ENCODE measurements at regions not wholly inside any gene's neighbourhood (a gene's known extent, or its start where the extent isn't known, plus 50 kb on each side); places are given as distances from the start of the nearest gene placed in this dataset.
A peak's percentile ranks its signal among the peaks of the same experiment; 100 is the strongest.
"Not testable (repeated sequence)": the region's sequence is repeated elsewhere in the genome, so short reads cannot be mapped to it uniquely, and the experiment has no call there.

DNA sequence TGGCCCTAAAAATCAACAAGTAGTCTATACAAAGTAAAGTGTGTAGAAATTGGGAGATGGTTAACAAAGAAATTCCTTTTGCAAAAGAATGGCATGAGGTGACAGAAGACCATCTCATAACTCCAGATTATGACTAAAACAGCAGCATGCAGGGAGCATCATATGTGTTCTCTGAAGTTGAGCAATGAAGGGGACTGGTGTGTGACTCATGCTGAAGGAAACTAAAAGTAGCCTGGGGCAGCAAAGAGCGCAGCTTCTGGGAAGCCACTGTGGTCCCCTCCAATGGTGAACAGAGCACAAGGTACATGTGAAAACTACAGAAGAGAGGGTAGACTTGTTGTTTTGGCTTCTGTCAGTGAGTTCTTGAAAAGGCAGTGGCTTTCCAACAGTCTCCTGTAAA, 133.4 kb downstream of the MACC1 start:
- no peak for DNase-seq (ENCODE audit: low spot score)

DNA sequence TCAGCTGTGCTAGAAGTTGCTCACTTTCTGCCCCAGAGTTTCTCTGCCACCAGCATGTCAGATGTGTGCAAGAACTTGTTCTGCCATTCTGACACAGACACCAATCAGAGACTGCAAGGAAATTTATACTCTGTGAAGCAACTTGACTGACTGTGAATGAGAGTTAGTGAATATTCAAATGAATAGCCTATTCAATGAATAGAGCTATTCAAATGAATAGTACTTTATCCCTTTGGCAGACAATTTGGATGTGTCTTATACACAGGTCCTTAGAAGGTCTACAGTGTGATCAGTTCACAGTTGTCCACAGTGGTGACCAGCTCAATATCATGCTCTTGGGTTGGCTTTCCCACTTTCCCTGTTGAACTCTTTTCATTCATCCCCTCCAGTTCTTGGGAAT, 138.1 kb downstream of the MACC1 start:
- DNase-seq (ENCODE audit: low spot score): no peak

DNA sequence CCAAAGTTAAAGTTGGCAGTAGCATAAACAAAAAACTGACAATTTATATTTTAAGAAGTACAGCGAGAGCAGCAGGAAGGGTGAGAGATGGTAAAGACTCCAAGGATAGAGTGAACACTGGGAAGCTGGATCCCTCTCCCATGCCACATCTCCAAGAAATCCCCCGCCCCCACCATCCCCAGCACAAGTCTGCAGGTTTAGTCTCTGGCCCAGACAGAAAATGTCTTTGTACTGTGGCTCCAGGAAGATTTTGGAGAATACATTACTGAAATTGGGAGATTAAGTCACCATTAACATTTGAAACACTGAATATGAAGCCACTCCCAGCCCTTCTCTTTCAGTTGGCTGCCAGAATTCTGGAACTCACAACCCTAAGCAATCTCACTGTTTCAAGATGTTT, 140.3 kb downstream of the MACC1 start:
- DNase-seq (ENCODE audit: low spot score): no peak

DNA sequence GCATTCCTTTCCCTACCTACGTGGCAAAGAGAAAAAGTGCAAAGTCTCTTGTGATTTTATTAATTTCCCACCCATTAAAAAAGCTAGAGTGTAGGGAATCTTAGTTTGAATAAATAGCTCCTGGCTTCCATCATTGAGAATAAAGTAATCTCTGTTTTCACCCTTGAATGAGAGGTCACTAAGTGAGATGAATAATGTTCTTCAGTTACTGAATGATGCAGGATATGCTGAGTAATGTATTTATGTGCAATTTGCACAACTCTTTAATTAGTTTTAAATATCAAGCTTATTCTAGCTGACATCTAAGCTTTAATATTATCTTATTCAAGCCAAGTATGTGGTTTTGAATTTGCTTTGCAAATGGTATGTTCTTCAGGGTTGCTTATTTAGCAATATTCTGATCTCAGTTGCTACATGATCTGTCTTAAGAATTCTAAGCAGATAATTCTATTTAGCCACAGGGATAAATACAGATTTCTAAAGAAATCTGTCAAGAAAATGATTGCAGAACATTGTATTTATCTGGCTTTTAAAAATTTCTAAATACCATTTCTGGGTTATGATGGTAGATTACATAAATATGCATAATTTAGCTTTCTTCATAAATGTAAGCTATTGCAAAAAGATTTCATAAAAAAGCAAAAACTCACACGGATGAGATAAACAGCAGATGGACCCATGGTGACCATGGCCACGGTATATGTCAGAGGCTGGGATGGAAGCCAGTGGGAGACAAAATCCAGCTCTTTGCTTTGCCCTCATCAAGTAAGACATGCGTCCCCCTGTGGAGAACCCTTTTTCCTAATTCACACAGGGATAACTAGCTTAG, 141.0 kb downstream of the MACC1 start:
- no peak for DNase-seq (ENCODE audit: low spot score)

DNA sequence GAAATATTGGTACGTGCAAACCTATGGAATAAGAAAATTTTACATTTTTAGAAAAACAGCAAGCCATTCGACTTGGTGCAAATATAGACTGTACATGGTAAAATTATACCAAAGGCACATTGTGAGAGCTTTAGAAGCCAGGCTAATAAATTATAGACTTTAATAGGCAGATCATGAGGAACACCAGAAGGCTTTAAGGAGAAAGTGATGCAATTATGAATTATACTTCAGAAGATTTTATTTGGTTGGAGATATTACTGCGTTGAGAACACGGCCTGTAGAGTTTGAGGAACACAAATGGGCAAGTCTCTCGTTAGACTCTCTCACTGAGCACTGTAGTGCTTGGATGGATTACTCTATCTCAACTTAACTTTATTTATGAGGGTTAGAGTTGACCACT, 141.7 kb downstream of the MACC1 start:
- DNase-seq (ENCODE audit: low spot score): no peak

DNA sequence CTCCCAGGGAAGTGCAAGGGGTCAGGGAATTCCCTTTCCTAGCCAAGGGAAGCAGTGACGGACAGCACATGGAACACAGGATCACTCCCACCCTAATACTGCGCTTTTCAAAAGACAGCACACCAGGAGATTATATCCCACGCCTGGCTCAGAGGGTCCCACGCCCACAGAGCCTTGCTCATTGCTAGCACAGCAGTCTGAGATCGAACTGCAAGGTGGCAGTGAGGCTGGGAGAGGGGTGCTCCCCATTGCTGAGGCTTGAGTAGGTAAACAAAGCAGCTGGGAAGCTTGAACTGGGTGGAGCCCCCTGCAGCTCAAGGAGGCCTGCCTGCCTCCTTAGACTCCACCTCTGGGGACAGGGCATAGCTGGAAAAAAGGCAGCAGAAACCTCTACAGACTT, 149.2 kb downstream of the MACC1 start:
- DNase-seq (ENCODE audit: low spot score): not testable (repeated sequence)

DNA sequence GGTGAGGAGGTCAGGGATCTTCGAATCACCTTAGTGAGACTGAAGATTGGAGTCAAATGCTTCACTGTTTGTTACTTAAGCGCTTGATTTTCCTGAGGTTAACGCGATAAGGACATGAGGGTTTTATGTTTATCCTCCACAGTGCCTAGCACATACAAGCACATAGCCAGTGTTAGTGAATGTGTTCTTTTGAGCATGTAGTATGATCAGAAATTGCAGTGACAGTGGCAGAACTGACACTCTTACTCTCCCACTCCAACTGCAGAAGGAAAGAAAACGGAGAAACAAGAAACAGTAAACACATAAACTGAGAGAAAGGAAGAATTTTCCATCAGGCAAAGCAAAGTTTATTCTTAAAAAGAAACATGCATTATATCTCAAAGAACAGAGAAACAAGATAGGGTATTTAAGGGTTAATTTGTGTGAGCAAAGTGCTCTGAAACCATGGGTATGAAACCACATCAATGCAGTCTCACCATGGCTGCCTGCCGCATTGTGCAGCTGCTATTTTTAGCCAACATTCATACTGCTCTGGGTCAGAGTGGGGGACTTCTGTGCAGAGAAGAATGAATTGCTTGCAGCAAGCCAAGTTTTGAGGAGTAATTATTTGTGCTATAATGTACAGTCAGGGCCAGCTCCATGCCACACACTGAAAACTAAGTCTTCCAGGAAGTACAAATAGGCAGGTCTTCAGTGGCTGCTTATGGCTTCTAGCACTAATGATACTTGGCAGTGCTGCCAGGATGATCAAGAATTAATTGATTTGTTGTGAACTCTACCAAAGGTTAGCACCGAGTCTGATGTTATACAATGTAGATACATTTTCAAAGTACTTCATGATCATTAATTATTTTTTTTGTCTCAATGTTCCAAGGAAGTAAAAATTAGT, 152.0 kb downstream of the MACC1 start:
- peak; percentile 45 for DNase-seq (ENCODE audit: low spot score)

DNA sequence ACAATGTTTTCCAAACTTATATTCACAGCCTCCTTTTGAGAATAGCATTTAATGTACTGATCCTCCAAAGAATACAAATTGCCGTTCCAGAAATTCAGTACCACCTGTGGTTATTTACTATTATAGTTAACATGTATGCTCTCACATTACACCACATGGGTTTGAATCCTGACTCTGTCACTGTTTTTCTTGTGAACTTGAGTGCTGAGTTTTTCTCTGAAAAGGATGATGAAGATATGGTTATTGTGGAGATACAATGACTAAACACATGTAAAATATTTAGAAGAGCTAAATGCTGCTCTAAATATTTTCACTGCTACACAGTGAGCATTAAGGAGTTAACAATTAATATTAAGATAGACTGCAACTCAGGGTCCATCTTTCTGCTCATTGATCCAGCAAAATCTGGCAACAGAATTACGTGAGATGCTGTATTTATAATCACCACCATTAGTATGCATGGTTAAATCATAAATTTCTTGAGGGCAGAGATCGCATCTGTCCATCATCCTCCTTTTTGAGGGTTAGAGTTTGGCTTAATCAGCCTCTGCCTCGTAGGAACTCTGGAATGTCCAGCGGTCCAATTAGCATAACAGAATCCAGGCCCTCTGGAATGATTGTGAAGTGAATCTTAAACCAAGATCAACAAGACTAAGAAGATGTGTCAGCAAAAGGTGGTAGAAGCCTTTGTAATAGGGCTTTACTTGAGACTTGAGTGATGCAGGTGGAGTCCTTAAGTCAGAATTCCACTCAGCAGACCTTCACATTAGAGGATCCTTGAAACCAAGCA, 152.8 kb downstream of the MACC1 start:
- DNase-seq (ENCODE audit: low spot score): no peak

DNA sequence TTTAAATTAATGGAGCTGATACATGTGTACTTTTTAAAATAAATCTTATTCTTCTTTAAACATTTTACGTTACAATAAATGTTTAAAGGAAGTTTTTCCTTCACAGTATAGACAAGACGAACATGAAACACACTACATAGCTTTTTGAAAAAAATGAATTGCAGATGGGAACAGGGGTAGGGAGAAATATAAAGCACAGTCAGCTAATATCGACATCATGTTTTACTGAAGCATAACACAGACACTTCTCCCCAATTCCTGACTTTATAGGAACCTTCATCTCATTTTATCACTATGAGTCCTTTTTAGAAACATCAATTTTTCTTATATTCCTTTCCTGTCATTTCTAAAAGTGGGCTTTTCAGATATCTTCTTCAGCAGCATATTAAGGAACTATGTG, 153.5 kb downstream of the MACC1 start:
- DNase-seq (ENCODE audit: low spot score): no peak

DNA sequence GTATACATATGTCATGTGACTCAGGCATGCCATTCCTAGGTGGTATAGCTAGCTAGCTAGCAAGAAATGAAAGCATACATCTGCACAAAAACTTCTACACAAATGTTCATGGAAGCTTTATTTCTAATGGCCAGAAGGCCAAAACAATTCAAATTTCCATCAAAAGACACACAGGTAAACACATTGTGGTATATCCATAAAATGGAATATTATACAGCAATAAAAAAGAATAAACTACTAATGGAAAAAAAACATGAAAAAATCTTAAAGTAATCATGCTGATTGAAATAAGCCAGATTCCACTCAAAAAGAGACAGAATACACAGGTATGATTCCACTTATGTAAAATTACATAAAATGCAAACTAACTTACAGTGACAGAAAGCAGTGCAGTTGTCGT, 154.3 kb downstream of the MACC1 start:
- no peak for DNase-seq (ENCODE audit: low spot score)

DNA sequence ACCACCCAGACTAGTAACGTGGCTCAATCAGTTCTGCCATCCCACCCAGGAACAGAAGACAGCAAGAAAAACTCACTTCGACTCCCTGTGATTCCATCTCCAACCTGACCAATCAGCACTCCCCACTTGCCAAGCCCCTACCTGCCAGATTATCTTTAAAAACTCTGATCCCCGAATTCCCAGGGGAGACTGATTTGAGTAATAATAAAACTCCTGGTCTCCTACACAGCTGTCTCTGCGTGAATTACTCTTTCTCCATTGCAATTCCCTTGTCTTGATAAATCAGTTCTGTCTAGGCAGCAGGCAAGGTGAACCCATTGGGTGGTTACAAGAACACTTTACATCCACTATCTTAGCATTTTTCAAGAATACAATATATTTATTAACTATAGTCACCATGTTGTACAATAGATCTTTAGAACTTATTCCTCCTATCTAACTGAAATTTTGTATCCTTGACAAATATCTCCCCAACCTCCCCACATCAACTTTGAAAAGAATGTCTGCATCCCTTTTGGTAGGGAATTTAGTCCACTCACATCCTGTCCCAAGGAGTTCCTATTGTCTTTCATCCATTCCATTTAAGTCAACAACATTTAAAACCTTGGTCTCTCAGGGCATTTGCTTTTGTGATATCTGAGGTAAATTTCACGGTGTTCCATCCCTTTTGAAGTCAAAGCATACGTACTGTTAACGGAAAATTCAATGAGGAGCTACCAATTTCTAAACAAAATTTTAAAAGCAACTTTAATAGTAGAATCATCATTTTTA, 163.7 kb downstream of the MACC1 start:
- no peak for DNase-seq (ENCODE audit: low spot score)

DNA sequence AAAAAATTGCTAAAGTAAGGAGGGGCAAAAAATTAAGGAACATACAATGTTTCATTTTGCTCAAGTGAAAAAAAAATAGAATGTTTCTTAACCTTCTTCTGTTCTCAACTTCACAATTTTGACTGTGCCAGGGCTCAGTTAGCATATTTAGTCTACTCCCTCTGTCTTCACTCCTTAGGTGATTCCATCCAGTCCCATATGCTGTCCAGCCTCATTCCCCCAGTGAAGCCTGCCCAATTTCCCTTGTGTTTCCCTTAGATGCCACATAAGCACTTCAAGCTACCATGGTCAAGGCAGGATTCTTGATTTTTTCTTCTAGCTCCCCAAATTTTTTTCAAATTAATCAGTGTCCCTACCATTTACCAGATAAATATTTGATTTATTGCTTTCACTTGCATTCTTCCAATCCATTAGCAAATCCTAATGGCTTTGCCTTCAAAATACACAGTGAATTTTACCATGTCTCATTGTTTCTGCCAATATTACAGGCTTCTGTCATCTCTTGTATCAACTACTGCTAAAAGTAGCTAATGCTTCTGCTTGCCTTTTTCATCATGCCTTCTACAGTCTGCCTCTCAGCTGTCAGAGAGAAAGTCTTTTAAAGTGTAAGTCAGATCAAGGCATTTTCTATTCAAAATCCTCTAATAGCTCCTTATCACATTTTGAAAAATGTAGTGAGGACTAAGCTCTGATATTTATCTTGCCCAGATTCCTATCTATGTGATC, 166.8 kb downstream of the MACC1 start:
- no peak for DNase-seq (ENCODE audit: low spot score)

DNA sequence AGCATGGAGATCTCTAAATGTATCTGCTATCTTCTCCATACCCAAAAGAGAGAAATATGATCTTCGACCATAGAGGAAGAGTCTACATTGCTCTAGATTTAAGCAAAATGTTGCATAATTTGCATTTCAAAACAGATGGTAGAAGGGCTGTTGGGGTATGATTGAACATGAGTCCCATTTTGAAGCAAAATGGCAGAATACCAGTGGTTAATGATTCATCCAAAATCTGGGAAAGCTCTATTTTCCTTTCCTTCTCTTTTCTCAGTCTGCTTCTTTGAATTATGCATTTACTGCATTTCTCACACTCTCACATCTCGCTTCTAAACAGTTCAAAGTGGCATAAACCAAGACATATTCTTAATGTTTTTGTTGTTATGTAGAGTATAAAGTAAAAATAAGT, 178.5 kb downstream of the MACC1 start:
- no peak for DNase-seq (ENCODE audit: low spot score)

DNA sequence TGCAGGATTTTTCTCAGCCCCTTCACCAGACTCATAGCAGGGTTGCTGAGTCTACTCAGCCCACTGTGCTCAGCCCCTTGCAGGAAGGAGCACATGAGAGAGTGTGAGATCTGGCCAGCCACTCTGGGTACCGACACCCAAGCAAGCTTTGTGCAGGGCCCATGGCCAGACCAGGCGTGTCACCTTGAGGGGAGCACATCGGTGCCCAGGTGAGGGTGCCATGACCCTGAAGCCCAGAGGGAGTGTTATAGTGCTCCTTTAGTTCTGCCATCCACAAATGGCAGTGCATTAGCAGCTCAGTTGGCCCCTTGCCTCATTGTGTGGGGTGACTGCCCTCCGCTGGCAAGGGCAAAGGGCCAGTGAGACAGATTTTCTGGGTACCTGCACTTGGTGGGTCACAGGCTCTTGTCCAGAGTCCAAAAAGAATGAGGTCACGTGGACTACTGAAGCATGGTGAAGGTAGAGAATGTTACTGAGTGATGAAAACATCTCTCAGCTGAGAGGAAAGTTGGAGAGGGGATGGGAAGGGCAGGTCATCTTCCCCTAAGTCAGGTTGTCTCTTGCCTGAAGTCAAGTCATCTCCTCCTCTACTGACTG, 181.8 kb downstream of the MACC1 start:
- DNase-seq (ENCODE audit: low spot score): no peak

DNA sequence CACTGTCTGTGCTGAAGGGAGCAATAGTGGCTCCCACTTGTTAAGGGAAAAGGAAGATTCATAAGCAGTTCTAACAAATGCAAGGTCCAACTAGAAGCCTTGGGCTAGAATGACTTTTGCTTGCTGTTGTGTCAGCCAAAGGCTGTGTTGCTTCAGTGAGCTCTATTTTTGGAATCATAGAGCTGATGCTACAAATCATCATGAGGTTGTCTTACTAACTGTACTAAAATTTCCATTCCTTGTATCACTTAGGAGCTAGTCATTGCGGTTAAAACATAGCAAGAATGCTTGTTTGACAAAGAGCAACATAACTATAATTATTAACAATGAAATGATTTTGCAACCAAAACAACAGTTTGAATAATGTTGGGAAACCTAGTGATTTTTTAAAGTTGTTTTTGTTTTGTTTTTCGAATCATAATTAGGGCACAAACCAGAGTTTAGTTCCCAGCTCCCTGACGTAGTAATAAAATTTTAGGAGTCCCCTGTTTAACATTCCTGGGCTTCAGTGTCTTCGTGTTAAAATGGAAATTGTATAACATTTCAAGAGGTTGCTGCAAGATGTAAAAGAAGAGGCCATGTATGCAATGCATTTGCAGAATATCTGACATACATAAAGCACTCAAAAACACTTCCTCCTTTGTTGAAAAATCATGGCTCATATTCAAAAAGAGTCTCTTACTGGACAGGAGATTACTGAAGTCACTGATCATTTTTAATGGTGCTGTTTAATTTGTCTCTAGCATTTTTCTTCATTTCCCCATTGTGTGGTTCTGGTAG, 183.4 kb downstream of the MACC1 start:
- no peak for DNase-seq (ENCODE audit: low spot score)

DNA sequence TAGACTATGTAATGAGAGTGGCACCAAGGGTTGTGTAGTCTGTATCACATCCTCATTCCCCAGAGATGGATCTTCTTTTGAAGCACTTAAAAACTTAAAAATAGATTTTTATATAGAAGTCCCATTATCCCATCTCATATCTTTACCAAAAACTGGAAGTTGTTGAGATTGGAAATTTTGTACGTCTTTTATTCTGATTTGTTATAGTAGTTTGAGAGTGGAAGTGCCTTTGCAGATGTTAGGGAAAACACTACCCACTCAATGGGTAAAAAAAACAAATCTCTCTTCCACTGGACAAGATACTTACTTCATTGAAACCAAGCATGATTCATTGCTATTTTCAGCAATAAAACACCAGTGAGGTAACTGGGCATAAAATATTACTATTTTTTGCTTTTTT, 184.4 kb downstream of the MACC1 start:
- DNase-seq (ENCODE audit: low spot score): no peak

DNA sequence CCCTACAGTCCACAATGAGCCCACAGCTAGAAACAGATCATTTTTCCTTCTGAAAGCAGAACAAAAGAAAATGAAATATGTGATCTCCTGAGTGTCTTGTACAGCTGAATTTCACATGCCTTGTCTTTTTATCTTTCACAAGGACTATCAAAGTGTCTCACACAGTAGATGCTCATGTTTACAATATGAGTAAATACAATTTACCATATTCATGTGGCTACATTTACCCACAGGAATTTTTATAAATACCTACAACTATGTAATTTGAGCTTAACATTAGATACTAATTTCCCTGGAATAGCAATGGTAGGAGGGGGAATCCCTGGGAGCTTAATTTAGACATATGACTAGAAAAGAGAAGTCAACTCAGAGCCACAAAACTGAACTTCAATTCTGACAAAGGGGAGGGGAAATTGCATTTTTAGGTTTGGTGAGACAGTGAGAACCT, 186.2 kb downstream of the MACC1 start:
- no peak for DNase-seq (ENCODE audit: low spot score)

DNA sequence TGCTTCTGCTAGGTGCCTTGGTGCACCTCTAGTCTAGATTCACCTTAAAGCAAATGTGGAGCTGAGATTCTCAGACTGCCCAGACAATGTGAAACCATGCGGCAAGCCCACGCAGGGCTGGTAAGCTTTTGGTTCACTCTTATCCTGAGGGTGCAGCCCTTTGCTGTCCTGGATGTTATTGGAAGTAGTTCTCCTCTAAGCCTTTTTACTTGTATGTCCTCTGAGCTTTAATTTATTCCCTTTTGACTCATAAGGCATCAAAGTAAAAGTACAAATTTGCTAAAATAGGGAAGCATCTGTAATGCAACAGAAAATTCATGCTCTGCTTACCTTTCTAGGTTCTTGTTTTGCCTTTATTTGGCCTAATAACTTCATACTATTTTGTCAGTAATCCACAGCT, 186.8 kb downstream of the MACC1 start:
- no peak for DNase-seq (ENCODE audit: low spot score)

DNA sequence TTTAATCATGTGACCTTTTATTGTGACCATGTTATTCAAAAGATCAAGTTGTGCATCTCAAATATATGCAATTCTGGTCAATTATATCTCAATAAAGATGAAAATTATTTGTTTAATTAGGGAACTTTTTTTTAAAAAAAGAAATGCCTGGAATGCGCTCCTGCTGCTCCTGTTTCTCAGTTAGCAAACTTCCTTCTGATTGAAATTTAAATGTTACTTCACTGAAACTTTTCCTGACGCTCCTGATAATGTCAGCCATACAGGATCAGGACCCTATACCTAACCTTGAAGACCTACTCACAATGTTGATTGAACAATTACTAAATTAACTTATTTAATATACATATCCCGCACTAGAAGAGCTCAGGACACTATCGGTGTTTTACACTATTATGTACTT, 190.4 kb downstream of the MACC1 start:
- no peak for DNase-seq (ENCODE audit: low spot score)

DNA sequence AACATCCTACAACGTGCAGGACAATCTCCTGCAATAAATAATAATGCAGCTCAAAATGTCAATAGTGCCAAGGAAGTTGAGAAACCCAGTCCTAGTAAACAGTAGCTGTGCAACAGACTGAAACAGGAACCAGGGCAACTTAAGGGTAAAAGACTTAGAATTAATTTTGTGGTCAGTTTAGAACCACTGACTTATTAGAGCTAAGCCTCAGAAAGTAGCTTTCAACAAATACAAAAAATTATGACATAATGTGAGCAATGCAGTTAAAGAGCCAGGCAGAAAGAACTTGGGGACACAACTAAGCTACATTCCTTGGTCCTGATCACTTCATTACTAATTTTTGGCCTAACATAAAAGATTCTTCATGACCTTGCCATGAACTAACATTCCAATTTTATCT, 195.4 kb downstream of the MACC1 start:
- DNase-seq (ENCODE audit: low spot score): peak; percentile 40
